ENCODE measurements at regions not wholly inside any gene's neighbourhood (a gene's known extent, or its start where the extent isn't known, plus 50 kb on each side); places are given as distances from the start of the nearest gene placed in this dataset.

DNA sequence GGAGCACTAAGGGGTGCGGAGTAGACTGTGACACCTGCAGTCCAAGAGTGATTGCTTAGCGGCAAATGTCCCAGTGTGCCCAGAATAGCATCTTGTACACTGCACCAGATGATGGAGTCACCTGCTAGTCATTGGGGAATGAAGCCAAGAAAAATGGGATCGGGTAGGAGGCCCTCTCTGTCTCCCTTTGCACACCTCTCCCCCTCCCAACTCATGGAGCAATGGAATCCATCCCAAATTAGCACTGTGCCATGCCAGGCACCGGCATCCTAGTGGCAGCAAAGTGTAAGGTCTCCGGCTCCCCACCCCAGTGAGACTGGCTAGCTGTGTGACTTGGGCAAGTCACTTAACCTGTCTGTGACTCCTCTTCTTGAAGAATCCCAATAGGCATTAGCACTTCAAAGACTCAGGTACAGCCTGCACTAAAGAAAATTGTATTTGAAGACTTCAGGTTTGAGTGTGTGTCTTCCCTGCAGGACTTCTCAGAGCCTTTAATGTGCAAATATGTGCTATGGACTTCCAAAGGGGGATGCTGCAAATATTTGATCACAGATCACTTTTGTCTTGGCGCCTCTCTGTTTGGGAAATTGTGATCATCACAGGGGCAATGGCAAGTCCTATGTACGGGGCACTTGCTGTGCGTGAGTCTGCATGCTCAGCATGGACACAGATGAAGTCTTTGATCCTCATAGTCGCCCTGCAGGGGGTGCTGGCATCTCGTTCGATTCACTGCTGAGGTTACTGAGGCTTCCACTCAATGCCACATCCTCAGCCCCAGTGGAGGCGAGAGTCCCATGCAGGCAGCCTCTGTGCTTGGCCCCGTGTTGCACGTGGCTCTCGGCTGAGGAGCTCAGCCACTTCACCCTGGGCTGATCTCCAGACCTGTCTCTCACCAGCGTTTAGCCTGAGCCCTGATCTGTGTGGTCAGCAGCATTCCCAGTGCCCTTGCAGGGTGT, 272.9 kb upstream of the C1orf174 start:
- H3K4me3 ChIP-seq = no peak overlapping the region
- no peak for ATAC-seq
- 66% methylated on average over 3 of the region's 16 CpGs; no CpG with 5 or more reads in 1 of the 2 donors for WGBS, 2 donors (ENCODE audit: low coverage in 1 of 2)

DNA sequence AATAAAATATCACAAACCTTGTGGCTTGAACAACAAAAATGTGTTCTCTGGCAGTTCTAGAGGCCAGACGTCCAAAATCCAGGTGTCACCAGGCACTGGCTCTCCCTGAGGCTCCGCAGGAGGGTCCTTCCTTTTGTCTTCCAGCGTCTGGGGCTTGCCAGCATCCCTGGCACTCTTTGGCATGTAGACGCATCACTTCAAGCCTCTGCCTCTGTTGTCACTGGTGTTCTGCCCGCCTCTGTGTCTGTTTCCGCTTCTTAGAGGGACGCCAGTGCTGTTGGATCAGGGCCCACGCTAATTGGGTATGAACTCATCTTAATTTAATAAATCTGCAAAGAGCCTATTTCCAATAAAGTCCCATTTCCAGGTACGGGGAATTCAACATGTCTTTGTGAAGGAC, 273.7 kb upstream of the C1orf174 start:
- 53 to 68% methylated on average over 2 to 8 of the region's 9 CpGs for WGBS, 2 donors (ENCODE audit: low coverage in 1 of 2)
- Histone ChIP-seq H3K36me3 (no peaks in the 10 kb centered on the region), H3K27ac (no peak overlapping the region), H3K27me3 (peaks cover 52% of the 10 kb centered on the region), H3K4me3 (no peak overlapping the region), H3K4me1 (no peaks in the 10 kb centered on the region), H3K9me3 (no peaks in the 10 kb centered on the region)
- no peak for ATAC-seq
- TF ChIP-seq POLR2AphosphoS5 (IDR thresholded peaks at IDR 0.05) (no peak), EP300 (IDR thresholded peaks at IDR 0.05) (no peak), POLR2A (IDR thresholded peaks at IDR 0.05) (no peak)
- TF ChIP-seq, protein P1, sequence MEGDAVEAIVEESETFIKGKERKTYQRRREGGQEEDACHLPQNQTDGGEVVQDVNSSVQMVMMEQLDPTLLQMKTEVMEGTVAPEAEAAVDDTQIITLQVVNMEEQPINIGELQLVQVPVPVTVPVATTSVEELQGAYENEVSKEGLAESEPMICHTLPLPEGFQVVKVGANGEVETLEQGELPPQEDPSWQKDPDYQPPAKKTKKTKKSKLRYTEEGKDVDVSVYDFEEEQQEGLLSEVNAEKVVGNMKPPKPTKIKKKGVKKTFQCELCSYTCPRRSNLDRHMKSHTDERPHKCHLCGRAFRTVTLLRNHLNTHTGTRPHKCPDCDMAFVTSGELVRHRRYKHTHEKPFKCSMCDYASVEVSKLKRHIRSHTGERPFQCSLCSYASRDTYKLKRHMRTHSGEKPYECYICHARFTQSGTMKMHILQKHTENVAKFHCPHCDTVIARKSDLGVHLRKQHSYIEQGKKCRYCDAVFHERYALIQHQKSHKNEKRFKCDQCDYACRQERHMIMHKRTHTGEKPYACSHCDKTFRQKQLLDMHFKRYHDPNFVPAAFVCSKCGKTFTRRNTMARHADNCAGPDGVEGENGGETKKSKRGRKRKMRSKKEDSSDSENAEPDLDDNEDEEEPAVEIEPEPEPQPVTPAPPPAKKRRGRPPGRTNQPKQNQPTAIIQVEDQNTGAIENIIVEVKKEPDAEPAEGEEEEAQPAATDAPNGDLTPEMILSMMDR (IDR thresholded peaks at IDR 0.05) = no peak

More for the DNA sequence above, 272.9 kb upstream of the C1orf174 start:
- H3K27me3 ChIP-seq = peaks cover 60% of the 10 kb centered on the region
- H3K27ac ChIP-seq = no peak overlapping the region
- no peaks in the 10 kb centered on the region for H3K36me3 ChIP-seq
- no peaks in the 10 kb centered on the region for H3K4me1 ChIP-seq
- TF ChIP-seq EP300 (IDR thresholded peaks at IDR 0.05) (no peak), POLR2AphosphoS5 (IDR thresholded peaks at IDR 0.05) (no peak), POLR2A (IDR thresholded peaks at IDR 0.05) (no peak)
- TF ChIP-seq, protein P1 (IDR thresholded peaks at IDR 0.05) = no peak
- no peaks in the 10 kb centered on the region for H3K9me3 ChIP-seq

DNA sequence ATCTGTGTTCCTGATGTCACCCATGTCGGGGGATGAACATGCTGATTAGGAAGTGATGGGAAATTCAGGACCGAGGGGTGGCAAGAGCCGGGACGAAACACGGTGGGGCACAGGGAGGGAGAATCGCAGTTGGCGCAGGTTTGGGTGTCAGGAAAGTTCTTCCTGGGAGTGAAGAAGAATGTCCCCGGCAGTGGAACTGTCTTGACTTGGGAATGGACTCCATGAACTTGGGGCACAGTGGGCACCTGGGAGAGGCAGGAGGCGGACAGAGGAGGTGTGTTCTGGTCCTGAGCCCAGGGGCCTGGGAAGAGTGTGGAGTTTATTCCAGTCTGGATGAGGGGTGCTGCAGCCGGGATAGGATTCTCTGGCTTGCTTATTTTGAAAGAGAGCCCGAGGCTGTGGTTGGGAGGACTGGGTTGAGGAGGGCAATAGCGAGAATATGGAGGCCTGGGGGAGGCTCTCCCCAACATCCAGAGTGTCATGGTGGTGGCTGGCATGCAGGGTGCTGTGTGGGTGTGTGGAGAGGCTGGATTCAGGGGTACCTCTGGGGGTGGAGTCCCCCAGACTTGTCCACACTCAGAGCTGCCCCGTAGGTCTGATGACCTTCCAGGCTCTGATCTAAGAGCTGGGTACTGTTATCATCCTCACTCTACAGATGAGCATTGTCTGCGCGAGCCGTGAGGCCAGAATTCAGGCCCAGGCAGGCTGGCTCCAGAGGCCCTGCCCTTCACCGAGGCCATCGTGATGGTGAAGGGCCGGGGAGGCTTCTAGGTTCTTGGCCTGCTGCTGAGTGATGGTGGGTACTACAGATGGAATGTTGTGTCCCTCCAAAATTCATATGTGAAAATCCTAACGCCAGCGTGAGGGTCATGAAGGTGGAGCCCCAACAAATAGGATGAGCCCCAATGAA, 274.5 kb upstream of the C1orf174 start:
- 86 to 94% methylated on average over 7 to 9 of the region's 21 CpGs for WGBS, 2 donors (ENCODE audit: low coverage in 1 of 2)
- no peaks in the 10 kb centered on the region for H3K4me1 ChIP-seq
- H3K36me3 ChIP-seq = no peaks in the 10 kb centered on the region
- no peak overlapping the region for H3K4me3 ChIP-seq
- no peak overlapping the region for H3K27ac ChIP-seq
- TF ChIP-seq, protein P1 (IDR thresholded peaks at IDR 0.05) = no peak
- TF ChIP-seq POLR2AphosphoS5 (IDR thresholded peaks at IDR 0.05) (no peak), POLR2A (IDR thresholded peaks at IDR 0.05) (no peak), EP300 (IDR thresholded peaks at IDR 0.05) (no peak)
- H3K27me3 ChIP-seq = peaks cover 46% of the 10 kb centered on the region
- ATAC-seq = no peak
- no peaks in the 10 kb centered on the region for H3K9me3 ChIP-seq

DNA sequence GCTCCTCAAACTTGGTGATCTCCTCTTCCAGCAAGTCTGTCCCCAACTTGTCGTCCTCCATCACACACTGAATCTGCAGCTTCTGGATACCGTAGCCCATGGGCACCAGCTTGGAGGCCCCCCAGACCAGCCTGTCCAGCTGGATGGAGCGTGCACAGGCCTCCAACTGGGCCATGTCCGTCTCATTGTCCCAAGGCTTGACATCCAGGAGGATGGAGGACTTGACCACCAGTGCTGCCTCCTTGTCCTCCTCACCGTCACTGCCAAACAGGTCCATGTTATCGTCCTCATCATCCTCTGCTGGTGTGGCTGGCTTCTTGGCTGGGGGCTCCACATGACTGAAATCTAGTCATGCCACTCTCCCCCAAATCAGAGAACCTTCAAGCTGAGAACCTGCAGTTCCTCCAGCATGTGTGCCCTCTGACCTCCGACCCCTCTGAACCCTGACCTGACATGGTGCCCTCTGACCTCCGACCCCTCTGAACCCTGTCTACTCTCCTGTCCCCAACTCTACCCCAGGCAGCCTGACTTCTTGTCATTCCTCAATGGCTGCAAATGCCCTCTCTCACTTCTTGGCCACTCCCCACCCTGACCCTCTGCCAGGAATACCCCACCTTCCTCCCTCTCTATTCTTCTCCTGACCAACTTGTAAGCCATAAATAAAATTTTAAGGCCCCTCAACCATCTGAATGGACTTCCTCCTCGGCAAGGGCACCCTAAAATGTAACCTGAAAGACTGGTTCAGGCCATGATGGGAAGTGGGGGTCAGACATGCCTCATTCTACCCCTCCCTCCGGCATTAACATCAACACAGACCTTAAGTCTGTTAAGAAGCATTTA, 275.7 kb upstream of the C1orf174 start:
- TF ChIP-seq EP300 (IDR thresholded peaks at IDR 0.05) = no peak
- no peak for TF ChIP-seq POLR2AphosphoS5 (IDR thresholded peaks at IDR 0.05)
- TF ChIP-seq, protein P1 (IDR thresholded peaks at IDR 0.05) = no peak
- TF ChIP-seq POLR2A (IDR thresholded peaks at IDR 0.05) = no peak
- Histone ChIP-seq H3K9me3 (no peaks in the 10 kb centered on the region), H3K36me3 (no peaks in the 10 kb centered on the region), H3K4me3 (no peak overlapping the region), H3K4me1 (no peaks in the 10 kb centered on the region), H3K27me3 (peaks cover 51% of the 10 kb centered on the region), H3K27ac (no peak overlapping the region)
- ATAC-seq = no peak
- 79 to 86% methylated on average over 3 to 9 of the region's 10 CpGs for WGBS, 2 donors (ENCODE audit: low coverage in 1 of 2)
